Neural crest cell (in vitro differentiated cells): ENCODE measurements at regions not wholly inside any gene's neighbourhood (a gene's known extent, or its start where the extent isn't known, plus 50 kb on each side); places are given as distances from the start of the nearest gene placed in this dataset.
A peak's percentile ranks its signal among the peaks of the same experiment; 100 is the strongest.

Experiments used
- DNase-seq: peaks from one replicate; pipeline ENCODE4 v3.0.0; 2021; ENCODE audit warnings: low read depth, mixed read lengths, low spot score
- H3K27ac Mint-ChIP-seq: one replicate; pipeline ENCODE4 v1.8.0; 2021; ENCODE audit warnings: mild to moderate bottlenecking, mixed read lengths; ENCODE audit not compliant: unreplicated experiment
- H3K27me3 Mint-ChIP-seq: 2 replicates; pipeline ENCODE4 v1.8.0; 2021; ENCODE audit warnings: low read depth, mild to moderate bottlenecking, mixed read lengths
- H3K36me3 Mint-ChIP-seq: 2 replicates; pipeline ENCODE4 v1.8.0; 2021; ENCODE audit warnings: low read depth, mild to moderate bottlenecking, mixed read lengths
- H3K4me1 Mint-ChIP-seq: 2 replicates; pipeline ENCODE4 v1.8.0; 2021; ENCODE audit warnings: mixed read lengths
- H3K4me3 Mint-ChIP-seq: one replicate; pipeline ENCODE4 v1.8.0; 2021; ENCODE audit warnings: mild to moderate bottlenecking, mixed read lengths
- H3K9me3 Mint-ChIP-seq: 2 replicates; pipeline ENCODE4 v1.8.0; 2021; ENCODE audit warnings: mixed read lengths
- TF ChIP-seq, protein P1 (sequence below): fragments of 200-600 bp; sonication (generic); conservative IDR thresholded peaks from 2 replicates; pipeline ENCODE4 v1.5.0; 2021; ENCODE audit warnings: antibody characterized with exemption, mild to moderate bottlenecking

DNA sequence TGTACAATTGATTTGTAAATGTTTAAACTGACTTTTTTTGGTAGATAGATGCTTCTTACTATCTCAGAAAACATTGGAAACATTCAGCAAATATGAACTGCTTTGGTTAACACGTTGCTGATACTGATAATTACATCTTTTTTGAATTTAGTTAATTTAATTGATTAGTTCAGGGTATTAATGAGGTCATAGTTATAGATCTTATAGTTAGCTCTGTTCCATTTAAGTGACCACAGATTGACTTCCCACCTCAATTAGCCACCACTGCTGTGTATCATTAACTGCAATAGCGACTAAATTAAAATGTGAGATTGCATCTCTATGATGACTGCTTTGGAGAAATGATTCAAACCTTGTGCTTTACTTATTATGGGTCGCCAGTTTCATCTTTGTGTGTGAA, 407.1 kb upstream of the EDIL3 start:
- peaks cover 3% of the 10 kb centered on the region for H3K9me3 Mint-ChIP-seq
- peaks cover 8% of the 10 kb centered on the region for H3K4me1 Mint-ChIP-seq
- no peaks in the 10 kb centered on the region for H3K27me3 Mint-ChIP-seq
- no peak overlapping the region for H3K27ac Mint-ChIP-seq
- no peak overlapping the region for H3K4me3 Mint-ChIP-seq
- no peak for DNase-seq
- no peaks in the 10 kb centered on the region for H3K36me3 Mint-ChIP-seq
- TF ChIP-seq, protein P1, sequence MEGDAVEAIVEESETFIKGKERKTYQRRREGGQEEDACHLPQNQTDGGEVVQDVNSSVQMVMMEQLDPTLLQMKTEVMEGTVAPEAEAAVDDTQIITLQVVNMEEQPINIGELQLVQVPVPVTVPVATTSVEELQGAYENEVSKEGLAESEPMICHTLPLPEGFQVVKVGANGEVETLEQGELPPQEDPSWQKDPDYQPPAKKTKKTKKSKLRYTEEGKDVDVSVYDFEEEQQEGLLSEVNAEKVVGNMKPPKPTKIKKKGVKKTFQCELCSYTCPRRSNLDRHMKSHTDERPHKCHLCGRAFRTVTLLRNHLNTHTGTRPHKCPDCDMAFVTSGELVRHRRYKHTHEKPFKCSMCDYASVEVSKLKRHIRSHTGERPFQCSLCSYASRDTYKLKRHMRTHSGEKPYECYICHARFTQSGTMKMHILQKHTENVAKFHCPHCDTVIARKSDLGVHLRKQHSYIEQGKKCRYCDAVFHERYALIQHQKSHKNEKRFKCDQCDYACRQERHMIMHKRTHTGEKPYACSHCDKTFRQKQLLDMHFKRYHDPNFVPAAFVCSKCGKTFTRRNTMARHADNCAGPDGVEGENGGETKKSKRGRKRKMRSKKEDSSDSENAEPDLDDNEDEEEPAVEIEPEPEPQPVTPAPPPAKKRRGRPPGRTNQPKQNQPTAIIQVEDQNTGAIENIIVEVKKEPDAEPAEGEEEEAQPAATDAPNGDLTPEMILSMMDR = no peak

DNA sequence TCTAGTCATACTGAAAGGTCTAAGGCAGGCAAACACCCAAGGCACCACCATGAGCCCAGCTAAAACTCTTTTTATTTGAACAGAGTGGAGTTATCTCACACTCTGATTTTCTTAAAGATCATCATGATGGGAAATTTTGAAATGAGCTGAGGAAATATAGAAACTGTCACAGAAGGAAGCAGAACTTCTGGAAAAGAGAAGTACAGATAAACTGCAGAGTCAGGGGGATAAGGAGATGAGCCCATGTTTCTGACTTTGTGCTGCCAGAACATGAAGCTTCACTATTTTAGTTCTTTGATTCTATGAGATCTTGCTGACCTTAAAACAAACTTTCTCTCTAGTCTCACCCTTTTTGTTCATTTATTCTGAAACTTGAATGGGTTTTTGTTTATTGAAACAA, 406.5 kb upstream of the EDIL3 start:
- H3K4me3 Mint-ChIP-seq = no peak overlapping the region
- H3K27ac Mint-ChIP-seq = peak overlapping the region; percentile 23
- H3K27me3 Mint-ChIP-seq = no peaks in the 10 kb centered on the region
- no peaks in the 10 kb centered on the region for H3K36me3 Mint-ChIP-seq
- peaks cover 8% of the 10 kb centered on the region for H3K4me1 Mint-ChIP-seq
- DNase-seq = no peak
- H3K9me3 Mint-ChIP-seq = peaks cover 3% of the 10 kb centered on the region
- TF ChIP-seq, protein P1 = no peak

DNA sequence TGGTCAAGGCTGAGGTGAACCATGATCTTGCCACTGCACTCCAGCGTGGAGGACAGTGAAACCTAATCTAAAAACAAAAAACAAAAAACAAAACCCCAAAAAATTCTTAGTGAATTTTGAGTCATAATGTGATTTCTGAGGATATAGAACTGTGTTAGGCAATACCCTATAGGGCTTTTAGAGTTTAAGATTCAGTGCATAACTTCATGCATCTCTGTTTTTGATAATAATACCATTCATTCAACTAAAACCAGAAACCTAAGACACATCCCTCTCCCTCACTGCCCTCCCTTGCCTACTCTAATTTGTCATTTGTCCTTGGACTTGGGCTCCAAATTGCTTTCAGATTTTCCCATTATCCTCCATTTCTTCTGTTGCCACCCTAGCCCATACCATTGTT, 405.7 kb upstream of the EDIL3 start:
- TF ChIP-seq, protein P1 = no peak
- no peaks in the 10 kb centered on the region for H3K36me3 Mint-ChIP-seq
- H3K9me3 Mint-ChIP-seq = peaks cover 3% of the 10 kb centered on the region
- no peak overlapping the region for H3K4me3 Mint-ChIP-seq
- no peaks in the 10 kb centered on the region for H3K27me3 Mint-ChIP-seq
- DNase-seq = no peak
- peaks cover 8% of the 10 kb centered on the region for H3K4me1 Mint-ChIP-seq
- no peak overlapping the region for H3K27ac Mint-ChIP-seq

DNA sequence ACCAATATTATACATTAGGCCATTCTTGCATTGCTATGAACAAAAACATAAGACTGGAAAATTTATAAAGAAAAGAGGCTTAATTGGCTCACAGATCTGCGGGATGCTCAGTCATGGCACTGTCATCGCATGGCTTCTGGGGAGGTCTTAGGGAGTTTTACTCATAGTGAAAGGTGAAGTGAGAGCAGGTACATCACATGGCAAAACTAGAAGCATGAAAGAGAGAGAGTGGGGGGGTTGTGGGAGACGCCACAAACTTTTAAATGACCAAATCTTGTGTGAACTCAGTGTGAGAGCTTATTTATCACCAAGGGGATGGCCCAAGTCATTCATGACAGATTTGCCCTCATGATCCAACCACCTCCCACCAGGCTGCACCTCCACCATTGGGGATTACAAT, 398.3 kb upstream of the EDIL3 start:
- H3K36me3 Mint-ChIP-seq = no peaks in the 10 kb centered on the region
- H3K9me3 Mint-ChIP-seq = no peaks in the 10 kb centered on the region
- no peaks in the 10 kb centered on the region for H3K4me1 Mint-ChIP-seq
- TF ChIP-seq, protein P1 = no peak
- H3K27ac Mint-ChIP-seq = no peak overlapping the region
- no peaks in the 10 kb centered on the region for H3K27me3 Mint-ChIP-seq
- no peak overlapping the region for H3K4me3 Mint-ChIP-seq
- no peak for DNase-seq

DNA sequence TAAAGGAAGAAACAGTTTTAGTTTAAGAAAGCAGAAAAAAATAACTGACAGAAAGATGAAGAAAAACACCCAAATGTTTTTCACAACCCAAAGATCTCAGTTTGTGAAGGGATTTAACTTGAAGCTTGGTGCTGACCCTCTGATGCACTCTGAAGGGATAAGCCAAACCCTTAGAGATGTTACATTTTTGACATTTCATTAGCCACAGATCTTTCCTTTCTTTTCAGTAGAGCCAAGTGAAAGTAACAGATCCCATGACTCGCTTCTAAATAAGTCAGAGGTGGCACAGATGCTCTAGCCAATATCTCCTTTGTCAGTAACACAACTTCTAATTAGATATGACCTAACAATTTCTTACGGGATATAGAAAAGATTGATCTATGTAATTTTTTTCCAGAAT, 394.5 kb upstream of the EDIL3 start:
- Mint-ChIP-seq H3K9me3 (peaks cover 2% of the 10 kb centered on the region), H3K27ac (no peak overlapping the region), H3K36me3 (no peaks in the 10 kb centered on the region), H3K27me3 (no peaks in the 10 kb centered on the region), H3K4me3 (no peak overlapping the region), H3K4me1 (no peaks in the 10 kb centered on the region)
- no peak for DNase-seq
- TF ChIP-seq, protein P1 = no peak

DNA sequence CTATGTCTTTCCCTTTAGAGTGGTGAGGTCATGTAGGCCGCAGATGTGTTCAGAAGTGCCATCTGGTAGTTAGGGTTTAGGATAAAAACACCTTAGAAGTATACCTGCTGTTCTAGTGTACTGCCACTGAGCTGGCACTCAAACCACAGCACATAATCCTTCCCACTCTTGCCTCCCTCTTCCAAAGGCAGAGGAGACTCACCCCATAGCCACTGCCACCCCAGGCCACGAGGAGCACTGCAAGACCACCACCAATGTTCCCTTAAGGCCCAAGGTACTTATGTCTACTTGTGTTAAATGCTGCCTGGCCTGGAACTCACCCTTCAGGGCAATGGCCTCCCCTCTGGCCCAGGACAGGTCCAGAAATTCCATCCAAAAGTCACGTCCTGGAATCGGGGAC, 379.5 kb upstream of the EDIL3 start:
- Mint-ChIP-seq H3K4me1 (no peaks in the 10 kb centered on the region), H3K36me3 (no peaks in the 10 kb centered on the region), H3K9me3 (no peaks in the 10 kb centered on the region), H3K27me3 (no peaks in the 10 kb centered on the region), H3K4me3 (no peak overlapping the region), H3K27ac (no peak overlapping the region)
- TF ChIP-seq, protein P1 = no peak
- no peak for DNase-seq
